Bronchial epithelial cell (primary cell): ENCODE measurements at regions not wholly inside any gene's neighbourhood (a gene's known extent, or its start where the extent isn't known, plus 50 kb on each side); places are given as distances from the start of the nearest gene placed in this dataset.

Experiments
- DNase-seq: peaks from one replicate; pipeline ENCODE4 v3.0.0-alpha.2; 2010; ENCODE audit warnings: low read depth
- FAIRE-seq: peaks from 2 replicates; lab custom pipeline; 2011; peaks lifted over from hg19 to GRCh38; lab: Jason Lieb, UNC
- H3K27me3 ChIP-seq: 2 replicates; pipeline ENCODE4 v1.5.1; 2011; ENCODE audit warnings: low read length; ENCODE audit not compliant: control insufficient read depth, insufficient read depth
- H3K36me3 ChIP-seq: 2 replicates; pipeline ENCODE4 v1.5.1; 2011; ENCODE audit warnings: low read length; ENCODE audit not compliant: control insufficient read depth, insufficient read depth
- H3K4me3 ChIP-seq: 2 replicates; pipeline ENCODE4 v1.5.1; 2011; ENCODE audit warnings: mild to moderate bottlenecking, low read depth, low read length, control low read depth
- CTCF ChIP-seq: IDR thresholded peaks from 2 replicates; pipeline ENCODE4 v1.5.1; 2011; ENCODE audit warnings: mild to moderate bottlenecking, moderate library complexity, low read length, control low read depth, inconsistent platforms; ENCODE audit not compliant: insufficient read depth, severe bottlenecking

GRCh38 chr1:95409276-95409675 lies 175.3 kb downstream of the RWDD3 start:
- no peak for TF ChIP-seq CTCF
- FAIRE-seq, result no peak

GRCh38 chr1:95409901-95410300 lies 175.9 kb downstream of the RWDD3 start:
- no peak overlapping the region for H3K4me3 ChIP-seq
- H3K36me3 ChIP-seq, result no peaks in the 10 kb centered on the region
- DNase-seq, result no peak
- no peak for TF ChIP-seq CTCF
- no peaks in the 10 kb centered on the region for H3K27me3 ChIP-seq
- FAIRE-seq, result no peak

More at GRCh38 chr1:95409276-95409675, 175.3 kb downstream of the RWDD3 start:
- Histone ChIP-seq H3K4me3 (no peak overlapping the region), H3K36me3 (no peaks in the 10 kb centered on the region), H3K27me3 (no peaks in the 10 kb centered on the region)
- no peak for DNase-seq

- Histone ChIP-seq H3K36me3 (no peaks in the 10 kb centered on the region), H3K4me3 (no peak overlapping the region), H3K27me3 (no peaks in the 10 kb centered on the region)
- FAIRE-seq, result no peak
- no peak for TF ChIP-seq CTCF
- no peak for DNase-seq
These were observed 181.1 kb downstream of the RWDD3 start for GRCh38 chr1:95415146-95415545.

GRCh38 chr1:95426772-95427171 lies 192.8 kb downstream of the RWDD3 start:
- Histone ChIP-seq H3K4me3 (no peak overlapping the region), H3K36me3 (no peaks in the 10 kb centered on the region), H3K27me3 (no peaks in the 10 kb centered on the region)
- no peak for DNase-seq
- FAIRE-seq, result no peak
- TF ChIP-seq CTCF, result no peak

- FAIRE-seq (no peak), DNase-seq (no peak)
- TF ChIP-seq CTCF, result no peak
- Histone ChIP-seq H3K4me3 (no peak overlapping the region), H3K27me3 (no peaks in the 10 kb centered on the region), H3K36me3 (no peaks in the 10 kb centered on the region)
These were observed 193.5 kb downstream of the RWDD3 start for GRCh38 chr1:95427525-95427924.

- H3K4me3 ChIP-seq, result no peak overlapping the region
- H3K36me3 ChIP-seq, result no peaks in the 10 kb centered on the region
- FAIRE-seq (no peak), DNase-seq (peak; percentile 3)
- TF ChIP-seq CTCF, result no peak
- H3K27me3 ChIP-seq, result no peaks in the 10 kb centered on the region
These were observed 197.2 kb downstream of the RWDD3 start for GRCh38 chr1:95431235-95431634.
